B cell (primary cell): ENCODE measurements at regions not wholly inside any gene's neighbourhood (a gene's known extent, or its start where the extent isn't known, plus 50 kb on each side); places are given as distances from the start of the nearest gene placed in this dataset.

Experiments
- ATAC-seq: fragments of 200-7000 bp; cut with Tn5 transposase; one replicate; pipeline ENCODE4 v1.10.0; 2021; ENCODE audit warnings: low read depth, mild to moderate bottlenecking, moderate number of reproducible peaks, moderate library complexity
- CTCF ChIA-PET: fragments of 350-600 bp; sonication (Branson Sonifier 250); formaldehyde crosslinking; loops from one replicate; lab custom pipeline; 2021; ENCODE audit warnings: antibody characterized with exemption, inconsistent platforms; lab: Charles Lee
- POLR2A ChIA-PET: fragments of 350-600 bp; sonication (Branson Sonifier 250); formaldehyde crosslinking; loops from one replicate; lab custom pipeline; 2021; ENCODE audit warnings: antibody characterized with exemption; lab: Charles Lee
- DNase-seq: peaks from one replicate; pipeline ENCODE4 v3.0.0; 2013
- H2AFZ ChIP-seq: 2 replicates; pipeline ENCODE4 v1.6.1; 2012; ENCODE audit warnings: mild to moderate bottlenecking, low read depth, low read length; ENCODE audit not compliant: insufficient read depth, poor library complexity, severe bottlenecking
- H3K27ac ChIP-seq, 2 donors: 1 replicate in 1 of 2; 2 replicates in 1 of 2; pipeline ENCODE4 v1.5.1; 2012 to 2013; ENCODE audit warnings: low read length in 2 of 2, mild to moderate bottlenecking in 2 of 2, moderate library complexity in 1 of 2
- H3K27me3 ChIP-seq, 4 experiments: fragments of 200-600 bp in 1 of 4; sonication (generic) in 1 of 4; replicated peaks in 1 of 4; 1 replicate in 2 of 4; 2 replicates in 2 of 4; pipeline versions ENCODE4 v1.6.1 to v1.7.0; 2013 to 2016; ENCODE audit warnings: low read length in 3 of 4, mild to moderate bottlenecking in 2 of 4, mixed read lengths in 1 of 4, moderate library complexity in 1 of 4; ENCODE audit not compliant: insufficient read depth in 4 of 4, control insufficient read depth in 3 of 4; ENCODE audit errors: control extremely low read depth in 1 of 4
- H3K36me3 ChIP-seq, 2 experiments: replicated peaks in 1 of 2; 1 replicate in 1 of 2; 2 replicates in 1 of 2; pipeline versions ENCODE4 v1.6.1 to v1.7.1; 2013; ENCODE audit warnings: low read length in 1 of 2; ENCODE audit not compliant: insufficient read depth in 2 of 2, control insufficient read depth in 1 of 2; ENCODE audit errors: control extremely low read depth in 1 of 2, extremely low read depth in 1 of 2
- H3K4me1 ChIP-seq, 2 donors: fragments of 200-600 bp in 1 of 2; sonication (generic) in 1 of 2; 1 replicate in 1 of 2; 2 replicates in 1 of 2; pipeline versions ENCODE4 v1.5.1 to v1.6.1; 2013 to 2017; ENCODE audit warnings: low read length in 2 of 2; ENCODE audit not compliant: control insufficient read depth in 2 of 2, insufficient read depth in 2 of 2
- H3K4me2 ChIP-seq: replicated peaks from 2 replicates; pipeline ENCODE3; 2012; ENCODE audit warnings: mild to moderate bottlenecking, low read depth, low read length; ENCODE audit not compliant: poor library complexity, severe bottlenecking
- H3K4me3 ChIP-seq, 5 experiments: fragments of 200-600 bp in 1 of 5; sonication (generic) in 1 of 5; 1 replicate in 3 of 5; 2 replicates in 2 of 5; pipeline versions ENCODE4 v1.5.1 to v1.7.0; 2011 to 2016; ENCODE audit warnings: low read length in 4 of 5, mild to moderate bottlenecking in 4 of 5, low read depth in 2 of 5, control low read depth in 1 of 5, moderate library complexity in 1 of 5; ENCODE audit not compliant: insufficient read depth in 1 of 5; ENCODE audit errors: control extremely low read depth in 1 of 5, extremely low read depth in 1 of 5
- H3K79me2 ChIP-seq: fragments of 200-600 bp; sonication (generic); one replicate; pipeline ENCODE4 v1.6.0; 2016; ENCODE audit warnings: low read length; ENCODE audit not compliant: control insufficient read depth, insufficient read depth
- H3K9ac ChIP-seq: fragments of 200-600 bp; sonication (generic); 2 replicates; pipeline ENCODE4 v1.6.1; 2017; ENCODE audit warnings: mild to moderate bottlenecking, low read length, moderate library complexity
- H3K9me3 ChIP-seq, 3 donors: one replicate each; pipeline versions ENCODE4 v1.6.1 to v1.7.1; 2013; ENCODE audit warnings: low read length in 2 of 3; ENCODE audit not compliant: control insufficient read depth in 2 of 3, insufficient read depth in 1 of 3; ENCODE audit errors: control extremely low read depth in 1 of 3
- H4K20me1 ChIP-seq: 2 replicates; pipeline ENCODE4 v1.6.0; 2012; ENCODE audit warnings: mild to moderate bottlenecking, low read length; ENCODE audit not compliant: insufficient read depth, control insufficient read depth, poor library complexity, severe bottlenecking
- H3K27ac Mint-ChIP-seq: one replicate; pipeline ENCODE4 v1.8.0; 2021; ENCODE audit warnings: mixed read lengths
- H3K27me3 Mint-ChIP-seq: one replicate; pipeline ENCODE4 v1.8.0; 2021; ENCODE audit warnings: mixed read lengths
- H3K4me1 Mint-ChIP-seq: one replicate; pipeline ENCODE4 v1.8.0; 2021; ENCODE audit warnings: mixed read lengths
- H3K4me3 Mint-ChIP-seq: one replicate; pipeline ENCODE4 v1.8.0; 2021; ENCODE audit warnings: mixed read lengths
- H3K9me3 Mint-ChIP-seq: one replicate; pipeline ENCODE4 v1.8.0; 2022; ENCODE audit warnings: mixed read lengths; ENCODE audit not compliant: insufficient read depth
- EZH2 ChIP-seq: IDR thresholded peaks from 2 replicates; pipeline ENCODE4 v1.6.1; 2012; ENCODE audit warnings: borderline replicate concordance, low read depth, mild to moderate bottlenecking, moderate library complexity, low read length; ENCODE audit not compliant: insufficient read depth, poor library complexity, severe bottlenecking
- WGBS: methylation state at CpG from one replicate; pipeline ENCODE4 v1.1.5; 2013; ENCODE audit warnings: missing lambda C conversion rate; ENCODE audit not compliant: insufficient coverage; 5-methylcytosine and 5-hydroxymethylcytosine counted together
- intact Hi-C: fragments of 100-400 bp; cut with micrococcal nuclease; formaldehyde crosslinking; loops from one replicate; pipeline ENCODE4 v1.10.0; 2022
- TF ChIP-seq, protein P1 (sequence below): fragments of 200-600 bp; IDR thresholded peaks from one replicate; pipeline ENCODE4 v1.8.0; 2022; ENCODE audit warnings: antibody characterized with exemption, mild to moderate bottlenecking

DNA sequence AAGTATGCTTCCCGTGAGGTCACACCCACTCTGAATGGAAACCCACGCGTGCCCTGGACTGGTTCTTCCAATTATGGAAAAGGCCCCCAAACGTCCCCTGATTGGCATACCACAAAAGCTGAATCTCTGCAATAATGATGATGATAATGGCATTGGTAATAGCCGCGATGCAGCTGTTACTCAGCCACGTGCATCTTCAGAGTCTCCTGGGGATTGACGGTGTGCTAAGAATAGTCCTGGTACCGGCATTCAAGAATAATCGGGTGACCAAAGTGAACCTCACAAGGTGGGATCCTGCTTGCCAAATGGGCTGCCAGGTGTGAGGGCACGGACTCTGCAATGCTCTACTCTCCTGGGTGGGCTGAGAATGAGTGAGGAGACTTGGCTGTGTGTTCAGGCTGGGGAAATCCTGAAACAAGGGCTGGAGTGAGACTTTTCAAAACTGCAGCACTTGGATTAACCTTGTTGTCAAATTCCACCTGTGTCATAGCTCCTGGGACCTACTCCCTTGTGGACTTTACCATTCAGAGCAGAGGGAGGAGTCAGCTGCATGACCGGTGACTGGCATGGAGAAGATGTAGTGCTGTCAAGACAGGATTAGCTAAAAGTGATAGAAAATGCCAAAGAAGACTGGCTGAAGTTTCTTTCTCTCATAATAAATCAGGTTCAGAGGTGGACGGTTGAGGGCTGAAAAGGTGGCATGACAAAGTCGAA is 615.4 kb downstream of the MID1IP1 start:
- H2AFZ ChIP-seq: no peak overlapping the region
- peaks cover 11 to 12% of the 10 kb centered on the region in 2 donors for H3K4me1 ChIP-seq
- no peak overlapping the region for H3K27ac ChIP-seq
- ATAC-seq (peak; percentile 62), DNase-seq (peak; percentile 55)
- ChIA-PET CTCF (no interaction called here), POLR2A (no interaction called here)
- Mint-ChIP-seq H3K4me1 (peaks cover 21% of the 10 kb centered on the region), H3K9me3 (no peaks in the 10 kb centered on the region), H3K4me3 (peak overlapping the region; percentile 73), H3K27me3 (no peaks in the 10 kb centered on the region), H3K27ac (no peak overlapping the region)
- no peak for TF ChIP-seq EZH2
- TF ChIP-seq, protein P1, sequence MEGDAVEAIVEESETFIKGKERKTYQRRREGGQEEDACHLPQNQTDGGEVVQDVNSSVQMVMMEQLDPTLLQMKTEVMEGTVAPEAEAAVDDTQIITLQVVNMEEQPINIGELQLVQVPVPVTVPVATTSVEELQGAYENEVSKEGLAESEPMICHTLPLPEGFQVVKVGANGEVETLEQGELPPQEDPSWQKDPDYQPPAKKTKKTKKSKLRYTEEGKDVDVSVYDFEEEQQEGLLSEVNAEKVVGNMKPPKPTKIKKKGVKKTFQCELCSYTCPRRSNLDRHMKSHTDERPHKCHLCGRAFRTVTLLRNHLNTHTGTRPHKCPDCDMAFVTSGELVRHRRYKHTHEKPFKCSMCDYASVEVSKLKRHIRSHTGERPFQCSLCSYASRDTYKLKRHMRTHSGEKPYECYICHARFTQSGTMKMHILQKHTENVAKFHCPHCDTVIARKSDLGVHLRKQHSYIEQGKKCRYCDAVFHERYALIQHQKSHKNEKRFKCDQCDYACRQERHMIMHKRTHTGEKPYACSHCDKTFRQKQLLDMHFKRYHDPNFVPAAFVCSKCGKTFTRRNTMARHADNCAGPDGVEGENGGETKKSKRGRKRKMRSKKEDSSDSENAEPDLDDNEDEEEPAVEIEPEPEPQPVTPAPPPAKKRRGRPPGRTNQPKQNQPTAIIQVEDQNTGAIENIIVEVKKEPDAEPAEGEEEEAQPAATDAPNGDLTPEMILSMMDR: no peak
- H3K36me3 ChIP-seq: no peaks in the 10 kb centered on the region
- H3K27me3 ChIP-seq: peaks cover 0 to 4% (median 0%) of the 10 kb centered on the region in 4 experiments
- H3K4me2 ChIP-seq: peak overlapping the region; percentile 48
- WGBS: 0% methylated on average over 5 of the region's 14 CpGs
- no peaks in the 10 kb centered on the region for H4K20me1 ChIP-seq
- H3K9me3 ChIP-seq: no peaks in the 10 kb centered on the region
- no peak overlapping the region for H3K4me3 ChIP-seq
- intact Hi-C loops: no loop called here
- no peak overlapping the region for H3K9ac ChIP-seq
- no peaks in the 10 kb centered on the region for H3K79me2 ChIP-seq

DNA sequence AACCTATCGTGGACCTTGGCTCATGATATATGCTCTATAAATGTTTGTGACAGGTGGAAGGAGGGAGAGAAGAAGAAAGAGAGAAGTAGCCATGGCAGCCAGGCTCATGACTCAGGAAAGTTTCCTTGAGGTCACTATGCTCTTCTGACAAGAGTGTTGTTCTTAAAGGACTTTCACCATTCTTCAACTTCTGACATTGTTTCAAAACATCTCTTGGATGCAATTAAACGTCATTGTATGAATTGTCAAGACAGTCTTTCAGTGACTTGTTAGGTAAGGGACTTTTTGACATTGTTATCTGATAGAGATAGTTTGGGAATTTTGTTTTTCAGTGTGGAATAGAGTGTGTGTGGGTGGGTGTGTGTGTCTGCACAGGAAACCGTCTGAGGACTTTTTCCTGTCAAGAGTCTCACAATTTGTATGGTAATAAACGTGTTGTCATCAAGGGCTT is 617.0 kb downstream of the MID1IP1 start:
- Mint-ChIP-seq H3K4me3 (no peak overlapping the region), H3K27me3 (no peaks in the 10 kb centered on the region), H3K4me1 (peaks cover 21% of the 10 kb centered on the region), H3K9me3 (no peaks in the 10 kb centered on the region), H3K27ac (no peak overlapping the region)
- Histone ChIP-seq H3K9me3 (no peaks in the 10 kb centered on the region), H3K36me3 (no peaks in the 10 kb centered on the region), H3K9ac (no peak overlapping the region), H3K27me3 (peaks cover 0 to 4% (median 0%) of the 10 kb centered on the region in 4 experiments), H3K27ac (no peak overlapping the region), H3K4me2 (no peak overlapping the region), H3K79me2 (no peaks in the 10 kb centered on the region), H2AFZ (no peak overlapping the region), H4K20me1 (no peaks in the 10 kb centered on the region), H3K4me3 (no peak overlapping the region), H3K4me1 (peaks cover 11 to 12% of the 10 kb centered on the region in 2 donors)
- ChIA-PET CTCF (no interaction called here), POLR2A (no interaction called here)
- intact Hi-C loops: no loop called here
- TF ChIP-seq, protein P1: no peak
- TF ChIP-seq EZH2: no peak
- WGBS: 35% methylated on average over 2 of the region's 4 CpGs
- ATAC-seq: no peak
- DNase-seq: no peak
